Stimulated activated CD8-positive, alpha-beta memory T cell treated with anti-CD3 and anti-CD28 coated beads, Interleukin-4, amount 100 ng/mL, for 1 hour (primary cell): ENCODE measurements at regions not wholly inside any gene's neighbourhood (a gene's known extent, or its start where the extent isn't known, plus 50 kb on each side); places are given as distances from the start of the nearest gene placed in this dataset.

Experiments
- DNase-seq, 2 donors: peaks; one replicate each; pipeline ENCODE4 v3.0.0-alpha.2; 2020; ENCODE audit warnings: low read depth in 2 of 2, low spot score in 1 of 2

DNA sequence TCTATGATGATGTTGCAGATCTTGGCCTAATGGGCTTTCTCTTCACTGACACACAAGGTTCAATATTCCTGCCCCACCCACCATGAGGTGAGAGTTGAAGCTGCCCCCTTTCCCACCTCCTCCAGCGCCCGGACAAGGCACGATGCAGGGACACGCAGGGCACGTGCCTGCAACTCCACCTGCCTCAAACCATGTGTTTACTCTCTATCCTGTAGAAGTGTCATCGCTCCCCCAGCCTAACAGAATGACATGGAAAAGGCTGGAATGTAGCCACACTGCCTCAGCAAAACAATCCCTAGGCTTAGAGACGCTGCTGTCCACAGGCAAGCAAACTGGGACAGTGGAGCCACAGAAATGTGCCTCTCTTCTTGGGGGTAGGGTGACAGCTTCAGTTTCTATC is 92.9 kb upstream of the SOD1 start:
- DNase-seq, result no peak

DNA sequence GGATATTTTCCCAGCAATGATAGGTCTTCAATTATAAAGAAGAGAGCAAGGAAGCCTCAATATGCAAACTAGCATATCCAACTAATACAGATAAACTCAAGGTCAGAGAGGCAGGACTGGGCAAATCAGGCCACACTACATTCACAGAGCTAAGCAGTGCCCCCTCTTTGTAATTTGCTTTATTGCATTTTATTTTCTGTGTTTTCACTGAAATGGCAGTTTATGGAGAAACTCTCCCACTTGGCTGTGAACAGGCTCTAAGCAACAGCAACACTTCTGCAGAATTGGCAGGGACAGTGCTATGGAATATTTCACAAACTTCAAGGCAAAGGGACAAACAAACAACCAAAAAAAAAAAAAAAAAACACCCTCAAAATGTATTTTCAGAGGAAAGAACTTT is 93.4 kb upstream of the SOD1 start:
- DNase-seq, result no peak

DNA sequence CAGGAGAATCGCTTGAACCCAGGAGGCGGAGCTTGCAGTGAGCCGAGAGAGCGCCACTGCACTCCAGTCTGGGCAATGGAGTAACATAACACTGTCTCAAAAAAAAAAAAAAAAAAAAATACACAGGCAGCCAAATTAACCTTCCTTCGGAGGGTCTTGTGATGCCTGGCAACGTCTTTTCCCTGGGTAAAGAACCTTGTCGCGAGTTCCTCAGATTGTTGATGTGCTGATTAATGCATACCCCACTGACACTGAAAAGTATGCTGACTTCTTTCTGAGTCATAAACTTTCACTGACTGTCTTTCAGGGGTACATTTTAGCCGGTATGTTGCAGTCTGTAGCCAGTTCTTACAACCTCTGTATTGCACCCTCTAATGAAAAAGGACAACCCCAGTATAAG is 95.1 kb upstream of the SOD1 start:
- DNase-seq, result no peak

DNA sequence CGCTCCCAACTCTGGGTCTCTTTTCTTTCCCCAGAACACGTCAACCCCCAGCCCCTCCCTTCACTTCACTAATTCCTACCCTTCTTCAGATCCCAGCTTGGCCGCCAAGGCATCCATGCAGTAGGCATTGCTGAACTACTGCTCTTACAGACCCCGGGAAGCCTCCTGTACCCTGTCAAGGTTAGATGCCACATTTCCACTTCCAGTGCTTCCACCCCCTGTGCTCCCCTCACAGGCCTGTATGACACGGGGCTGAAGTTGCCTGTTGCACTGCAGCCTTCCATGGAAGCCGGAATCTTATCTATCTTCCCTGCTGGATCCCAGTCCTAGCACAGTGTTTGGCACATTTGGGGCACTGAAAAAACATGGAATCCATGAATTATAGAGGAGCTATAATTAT is 99.0 kb upstream of the SOD1 start:
- no peak for DNase-seq

DNA sequence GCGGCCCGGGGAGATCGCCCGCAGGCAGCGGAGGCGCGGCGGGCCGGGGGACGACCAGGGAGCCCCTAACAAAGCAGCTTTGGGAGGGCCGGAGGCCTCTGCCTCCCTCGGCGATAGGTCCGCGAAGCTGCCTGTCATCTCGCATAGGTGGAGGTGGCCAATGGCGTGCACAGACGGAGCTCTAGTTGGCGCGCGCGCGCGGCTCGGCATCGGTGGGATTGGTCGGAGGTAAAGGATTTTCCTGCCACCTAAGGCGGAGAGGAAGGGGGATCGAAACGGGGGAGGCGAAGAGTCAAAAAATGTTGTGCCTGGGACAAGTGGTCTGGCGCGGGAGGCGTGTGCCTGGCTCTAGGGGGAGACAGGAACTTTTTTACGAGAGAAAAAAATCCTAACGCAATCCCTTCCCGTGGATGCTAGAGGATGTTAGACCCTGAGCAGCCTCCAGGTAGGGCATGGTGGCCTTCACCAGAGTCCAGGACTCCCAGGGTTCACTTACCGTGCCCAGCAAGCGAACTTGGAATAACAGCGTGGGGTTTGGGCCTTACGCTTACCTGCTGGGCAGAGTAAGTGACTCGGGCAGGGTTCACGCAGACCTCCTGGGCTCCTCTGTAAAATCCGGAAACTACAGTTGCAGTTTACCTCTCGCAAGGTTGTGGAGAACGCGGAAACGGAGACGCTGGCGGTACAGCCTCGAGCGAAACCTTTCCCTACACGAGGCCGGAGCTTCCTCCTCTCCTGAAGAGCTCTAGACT is 99.9 kb upstream of the SOD1 start:
- DNase-seq, result peak; percentile 73 to 85

DNA sequence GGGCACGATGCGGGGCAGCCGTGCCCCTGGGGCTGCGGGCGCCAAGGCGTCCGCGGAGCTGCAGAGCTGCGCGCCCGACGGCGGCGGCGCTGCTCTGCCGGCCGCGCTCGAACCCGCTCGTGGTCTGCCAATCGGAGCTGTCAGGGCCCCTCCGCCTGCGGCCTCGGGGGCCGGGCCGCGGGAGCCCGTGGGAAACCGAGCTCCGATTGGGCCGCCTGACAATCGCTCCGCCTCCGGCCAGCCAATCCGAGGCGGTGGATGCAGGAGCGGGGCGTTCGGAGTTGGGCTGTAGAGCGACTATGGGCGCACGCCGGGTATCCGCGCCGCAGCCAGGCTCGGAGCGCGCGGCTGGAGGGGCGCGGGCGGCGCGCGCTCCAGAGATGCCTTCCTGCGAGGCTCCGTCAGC is 100.5 kb upstream of the SOD1 start:
- peak; percentile 61 to 81 for DNase-seq

DNA sequence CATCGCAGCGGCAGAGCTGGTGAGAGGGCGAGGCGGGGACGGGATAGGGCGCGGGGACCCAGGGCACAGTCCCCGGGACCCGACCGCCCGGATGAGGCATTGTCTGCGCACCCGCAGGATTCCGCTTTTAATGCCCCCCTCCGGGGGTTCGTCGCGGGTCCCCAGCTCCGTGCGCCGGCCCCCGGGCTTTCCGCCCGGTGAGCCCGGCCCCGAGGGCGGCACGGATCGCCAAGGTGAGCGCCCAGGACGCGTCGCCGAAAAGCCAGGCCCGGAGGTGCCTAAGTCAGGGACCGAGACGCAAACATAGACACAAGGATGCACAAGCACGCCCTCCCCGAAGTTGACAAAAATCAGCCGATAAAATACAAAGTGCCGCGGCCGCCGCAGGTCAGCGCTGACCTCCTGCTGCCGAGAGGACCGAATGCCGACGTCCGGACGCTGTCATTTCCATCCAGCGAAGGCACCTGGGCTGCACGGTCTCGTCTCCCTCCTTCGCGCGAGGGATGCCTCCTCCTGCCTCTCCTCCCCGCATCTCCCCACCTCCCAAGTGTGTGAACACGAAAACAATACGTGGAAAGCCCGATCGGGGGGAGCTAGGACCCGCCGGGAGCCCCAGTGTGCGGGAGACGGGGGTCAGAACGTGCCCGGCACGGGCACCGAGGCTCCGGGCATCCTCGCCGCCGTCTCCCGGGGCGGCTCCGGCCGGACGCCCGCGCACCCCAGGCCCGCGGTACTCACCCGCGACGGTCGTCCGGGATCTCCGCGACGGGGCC is 101.1 kb upstream of the SOD1 start:
- DNase-seq, result no peak

DNA sequence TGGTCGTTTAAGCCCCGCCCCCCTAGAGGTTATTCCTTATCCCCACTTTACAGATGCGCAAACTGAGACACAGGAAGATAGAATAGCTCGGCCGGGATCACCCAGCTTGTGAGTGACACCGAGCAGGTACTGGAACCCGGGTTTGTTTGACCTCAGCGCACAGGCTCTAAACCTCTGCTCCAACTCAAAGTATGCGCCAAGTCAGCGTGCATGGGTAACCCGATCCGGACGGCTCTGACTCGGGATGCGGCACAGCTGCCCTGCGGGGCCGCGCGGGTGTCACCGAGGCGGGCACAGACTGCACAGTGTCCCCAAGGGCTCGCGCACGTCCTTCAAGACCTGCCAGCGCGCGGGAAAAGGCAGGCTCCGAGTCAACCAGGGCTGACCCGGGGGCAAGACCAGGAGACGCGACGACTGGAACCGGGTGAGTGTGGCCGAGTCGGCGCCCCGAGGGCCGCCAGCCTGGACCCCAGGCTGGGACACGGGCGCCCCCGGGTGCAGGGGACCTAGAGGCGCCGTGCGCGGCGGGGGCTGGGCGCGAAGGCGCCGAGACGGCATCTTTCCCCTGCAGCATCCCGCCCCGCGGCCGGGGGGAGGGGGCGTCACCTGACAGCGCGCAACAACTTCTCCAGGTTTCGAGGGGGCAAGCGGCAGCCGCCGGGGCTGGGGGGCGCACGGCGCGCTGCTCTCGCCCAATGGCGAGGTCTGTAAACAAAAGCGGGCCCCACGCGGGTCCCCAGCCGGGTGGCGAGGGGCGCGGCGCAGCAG is 101.9 kb upstream of the SOD1 start:
- no peak for DNase-seq

DNA sequence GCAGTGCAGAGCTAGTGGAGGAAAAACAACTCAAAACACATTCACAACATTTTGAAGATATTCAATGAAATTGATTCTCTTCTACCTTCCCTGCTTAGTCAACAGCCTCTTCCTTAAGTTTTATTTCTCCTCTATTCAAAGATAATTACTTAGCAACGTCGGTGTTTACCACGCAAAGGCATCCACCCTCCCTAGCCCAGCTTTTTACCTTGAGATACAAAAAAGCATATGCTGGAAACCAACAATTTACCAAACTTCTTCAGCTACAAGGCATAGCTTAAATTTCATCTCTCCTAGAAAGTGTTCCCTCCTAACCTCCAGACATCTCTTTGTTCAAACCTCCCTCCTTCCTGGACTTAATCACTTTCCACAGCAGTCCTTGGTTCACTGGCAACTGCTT is 102.8 kb upstream of the SOD1 start:
- no peak for DNase-seq

DNA sequence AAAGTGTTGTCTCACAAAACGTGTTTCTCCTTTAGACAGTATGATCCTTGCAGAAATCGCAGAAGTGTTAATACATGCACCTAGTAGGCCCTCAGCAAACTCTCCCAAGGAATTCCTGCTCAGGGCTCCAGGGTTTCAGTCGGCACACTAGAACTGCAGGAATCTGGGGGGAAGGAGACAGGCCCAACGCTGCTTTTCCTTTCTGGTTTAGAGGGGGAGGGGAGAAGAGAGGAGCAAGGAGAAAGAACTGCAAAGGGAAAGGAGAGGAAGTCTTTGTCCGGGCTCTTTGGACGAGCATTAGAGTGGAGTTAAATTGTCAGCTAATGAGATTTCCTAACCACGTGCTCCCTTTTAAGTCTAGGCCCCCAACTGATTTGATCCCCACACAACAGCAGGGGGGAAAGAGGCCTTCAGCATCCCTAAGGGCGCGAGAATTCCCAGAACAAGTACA is 103.7 kb upstream of the SOD1 start:
- no peak for DNase-seq

DNA sequence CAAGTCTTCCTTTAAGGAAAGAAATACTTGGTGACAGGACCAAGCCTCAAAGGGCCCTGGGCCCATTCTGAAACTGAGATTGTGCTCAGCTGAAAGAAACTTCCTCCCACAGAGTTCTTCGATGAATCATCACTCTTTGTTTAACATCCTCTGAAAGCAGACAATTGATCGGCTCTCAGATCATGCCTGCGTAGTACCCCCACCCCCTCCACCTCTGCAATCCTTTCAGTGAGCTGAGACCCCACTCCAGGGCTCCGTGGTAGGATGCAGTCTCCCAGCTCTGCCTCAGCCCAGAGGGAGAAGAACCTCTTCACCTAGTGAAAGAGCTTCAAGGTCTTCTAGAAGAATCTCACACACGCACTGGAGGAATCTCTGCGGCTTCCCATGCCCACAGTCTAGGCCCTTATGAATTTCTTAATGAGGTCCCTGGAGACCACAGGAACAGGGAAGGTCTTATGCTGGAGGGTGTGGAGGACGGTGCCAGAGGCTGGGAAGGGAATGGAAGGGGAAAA is 104.9 kb upstream of the SOD1 start:
- no peak for DNase-seq

DNA sequence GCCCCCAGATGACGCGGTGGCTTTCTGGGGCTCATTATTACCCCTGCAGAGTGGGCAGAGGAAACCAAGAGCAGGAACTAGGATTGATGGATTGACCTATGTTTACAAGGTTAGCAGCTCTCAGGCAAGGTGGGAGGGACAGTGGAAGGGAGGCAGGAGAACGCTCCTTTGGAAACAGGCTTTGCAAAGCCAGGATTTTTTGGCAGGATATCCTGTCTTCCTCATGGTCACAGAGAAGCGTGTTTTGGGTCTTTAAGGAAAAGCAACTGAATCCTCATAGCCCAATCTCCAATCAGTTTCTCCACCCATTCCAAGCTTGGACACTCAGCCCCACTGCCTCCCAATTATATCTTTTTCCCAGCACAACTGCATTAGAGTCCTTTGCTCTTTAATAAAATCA is 105.6 kb upstream of the SOD1 start:
- DNase-seq, result no peak

DNA sequence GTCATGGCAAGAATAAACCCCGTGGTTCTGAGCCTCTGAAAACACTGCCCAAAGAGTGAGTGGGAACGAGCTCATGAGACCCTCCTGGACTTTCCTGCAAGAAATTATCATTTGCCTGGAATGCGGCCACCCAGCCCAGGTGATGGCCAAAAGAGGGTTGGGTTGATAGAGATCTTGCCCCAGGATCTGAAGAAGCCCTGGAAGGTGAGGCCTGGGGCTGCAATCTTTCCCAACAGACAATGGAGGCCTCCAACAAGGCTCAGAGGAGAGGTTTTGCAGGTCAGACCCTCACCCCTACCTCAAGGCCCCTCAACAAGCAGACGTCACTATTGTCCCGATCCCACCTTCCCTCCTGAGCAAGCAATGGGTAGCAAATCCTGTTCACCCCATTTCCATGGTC is 106.0 kb upstream of the SOD1 start:
- no peak for DNase-seq

DNA sequence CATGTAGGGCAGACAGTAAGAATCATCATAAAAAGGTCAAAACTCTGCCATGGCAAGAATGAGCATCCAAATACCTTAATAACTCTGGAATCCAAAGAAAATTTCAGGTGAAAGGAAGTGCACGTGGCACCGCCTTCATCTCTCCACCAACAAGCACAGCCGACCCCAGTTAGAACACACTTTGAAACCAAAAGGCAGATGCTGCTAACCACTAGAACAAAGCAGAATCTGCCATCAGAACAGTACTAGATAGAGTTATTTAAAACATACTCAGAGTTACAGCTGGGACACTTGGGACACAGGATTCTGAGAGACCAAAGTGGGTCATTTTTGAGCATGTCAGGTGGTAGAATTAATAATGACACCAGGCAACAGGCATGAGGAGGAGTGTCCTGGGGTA is 106.7 kb upstream of the SOD1 start:
- DNase-seq, result no peak

DNA sequence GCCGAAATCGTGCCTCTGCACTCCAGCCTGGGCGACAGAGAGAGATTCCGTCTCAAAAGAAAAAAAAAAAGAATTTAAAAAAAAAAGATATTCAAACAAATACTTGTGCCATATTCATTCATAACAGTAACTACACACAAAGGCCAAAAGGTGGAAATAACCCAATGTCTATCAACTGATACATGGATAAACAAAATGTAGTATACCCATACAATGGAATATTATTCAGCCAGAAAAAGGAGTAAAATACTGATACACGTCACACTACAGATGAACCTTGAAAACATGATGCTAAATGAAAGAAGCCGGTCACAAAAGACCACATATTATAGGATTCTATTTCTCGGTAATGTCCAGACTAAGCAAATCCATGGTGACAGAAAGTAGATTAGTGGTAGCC is 109.4 kb upstream of the SOD1 start:
- DNase-seq, result no peak

DNA sequence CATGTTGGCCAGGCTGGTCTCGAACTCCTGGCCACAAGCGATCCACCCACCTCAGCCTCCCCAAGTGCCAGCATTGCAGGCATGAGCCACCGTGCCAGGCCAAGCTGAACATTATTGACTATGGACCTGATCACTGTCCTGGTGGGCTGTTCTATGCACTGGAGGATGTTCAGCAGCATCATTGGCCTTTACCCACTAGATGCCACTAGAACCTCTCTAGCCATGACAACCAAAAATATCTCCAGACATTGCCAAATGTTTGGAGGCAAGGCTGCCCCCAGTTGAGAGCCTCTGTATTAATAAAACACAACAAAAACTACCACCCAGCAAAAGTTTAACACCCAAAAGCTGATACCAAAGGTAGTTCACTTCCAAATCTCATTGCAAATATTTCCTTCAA is 110.8 kb upstream of the SOD1 start:
- DNase-seq, result no peak

DNA sequence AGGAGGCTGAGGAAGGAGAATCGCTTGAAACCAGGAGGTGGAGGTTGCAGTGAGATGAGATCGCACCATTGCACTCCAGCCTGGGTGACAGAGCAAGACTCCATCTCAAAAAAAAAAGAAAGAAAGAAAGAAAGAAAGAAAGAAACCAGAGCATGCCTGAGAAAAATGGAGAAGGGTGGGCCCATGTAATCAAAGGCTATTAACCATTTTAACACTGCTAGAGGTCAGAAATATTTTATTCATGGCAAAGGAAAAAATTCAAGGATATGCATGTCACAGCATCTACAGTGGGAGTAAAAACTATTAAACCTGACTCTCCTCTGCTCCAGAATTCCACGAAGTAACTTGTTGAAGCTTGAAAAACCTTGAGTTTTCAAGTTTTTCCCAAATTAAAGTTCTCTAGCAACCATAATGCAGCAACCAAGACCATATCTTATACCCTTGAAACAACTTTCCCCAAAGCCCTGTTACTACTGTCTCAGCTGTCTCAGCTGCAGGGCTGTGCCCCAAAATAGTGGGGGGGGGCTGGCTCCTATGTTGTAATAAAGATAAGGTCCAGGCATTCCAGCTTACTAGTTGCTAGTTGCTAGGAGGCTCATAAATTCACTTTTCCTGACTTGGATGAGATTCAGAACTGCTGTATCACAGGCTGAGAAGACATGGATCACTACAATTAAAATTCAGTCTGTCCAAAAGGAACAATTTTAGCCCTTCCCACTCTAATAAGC is 112.9 kb upstream of the SOD1 start:
- no peak for DNase-seq

DNA sequence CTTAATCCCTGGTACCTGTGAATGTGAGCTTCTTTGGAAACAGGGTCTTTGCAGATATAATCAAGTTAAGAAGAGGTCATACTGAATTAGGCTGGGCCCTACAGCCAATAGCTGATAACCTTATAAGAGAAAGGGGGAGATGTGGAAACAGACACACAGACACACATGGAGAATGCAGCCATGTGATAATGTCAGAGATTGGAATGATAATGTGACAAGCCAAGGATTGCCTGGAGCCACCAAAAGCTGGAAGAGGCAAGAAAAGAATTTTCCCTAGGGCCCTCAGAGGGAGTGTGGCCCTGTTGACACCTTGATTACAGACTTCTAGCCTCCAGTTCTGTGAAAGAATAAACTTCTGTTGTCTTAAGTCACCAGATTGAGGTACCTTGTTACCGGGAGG is 114.5 kb upstream of the SOD1 start:
- DNase-seq, result no peak

DNA sequence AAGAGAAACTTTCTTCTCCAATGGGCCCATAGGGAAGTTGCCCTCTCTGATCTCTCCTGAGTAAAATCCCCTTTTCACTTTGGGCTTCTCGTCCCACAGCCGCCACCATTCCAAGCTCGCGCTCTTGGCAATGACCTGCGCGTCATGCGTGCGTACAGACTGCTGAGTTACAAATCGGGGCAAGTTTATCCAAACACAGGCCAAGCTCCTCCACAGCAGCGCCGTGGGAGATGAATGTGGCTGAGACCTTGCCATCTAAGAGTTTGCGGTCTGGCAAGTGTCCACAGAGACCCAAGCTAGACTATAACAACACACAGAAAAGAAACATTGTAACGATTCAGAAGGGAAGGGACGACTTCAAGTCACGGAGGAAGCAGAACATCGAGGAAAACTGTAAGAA is 116.3 kb upstream of the SOD1 start:
- DNase-seq, result no peak

DNA sequence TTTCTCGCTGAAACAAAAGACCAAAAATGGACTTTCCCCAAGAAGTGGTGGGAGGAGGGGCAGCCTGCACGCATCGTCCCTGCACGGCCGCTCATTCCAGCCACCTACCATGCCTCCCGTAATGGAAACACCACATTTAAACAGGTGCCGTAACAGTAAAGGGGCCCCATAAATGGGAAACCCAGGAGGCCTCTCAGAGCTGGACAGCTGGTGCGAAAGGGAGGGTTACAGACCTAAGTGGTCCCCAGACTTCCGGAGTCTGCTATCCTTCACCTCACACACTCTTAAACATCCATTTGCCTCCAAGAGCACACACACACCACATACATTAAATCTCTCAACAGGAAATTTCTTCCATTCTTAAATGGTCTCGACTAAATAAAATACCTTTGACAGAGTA is 120.7 kb upstream of the SOD1 start:
- DNase-seq, result no peak

DNA sequence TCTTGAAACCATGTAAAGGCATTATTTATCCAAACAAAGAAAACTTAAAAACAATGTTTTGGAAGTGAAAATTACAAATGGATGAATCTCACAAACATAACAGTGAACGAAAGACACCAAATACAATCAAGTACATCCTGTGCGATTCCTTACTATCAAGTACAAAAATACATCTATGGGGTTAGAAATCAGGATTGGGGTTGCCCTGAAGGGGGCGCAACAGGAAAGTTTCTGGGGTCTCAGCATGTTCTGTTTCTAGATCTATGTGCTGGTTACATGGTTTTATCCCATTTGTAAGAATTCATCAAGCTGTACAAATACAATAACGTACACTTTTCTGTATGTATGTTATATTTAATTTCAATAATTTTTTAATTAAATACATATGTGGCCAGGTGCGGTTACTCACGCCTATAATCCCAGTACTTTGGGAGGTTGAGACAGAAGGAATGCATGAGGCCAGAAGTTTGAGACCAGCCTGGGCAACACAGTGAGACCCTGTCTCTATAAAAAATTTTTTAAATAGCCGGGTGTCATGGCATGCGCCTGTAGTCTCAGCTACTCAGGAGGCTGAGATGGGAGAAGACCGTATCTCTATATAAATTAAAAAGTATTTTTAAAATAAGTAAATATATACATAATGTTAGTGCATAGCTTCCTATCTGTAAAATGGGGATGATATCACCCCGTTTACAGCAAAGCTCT is 121.5 kb upstream of the SOD1 start:
- DNase-seq, result no peak
